Right lobe of liver (tissue), 6 donors: ENCODE measurements at regions not wholly inside any gene's neighbourhood (a gene's known extent, or its start where the extent isn't known, plus 50 kb on each side); places are given as distances from the start of the nearest gene placed in this dataset.

Experiments used
- ATAC-seq, 4 donors: fragments of 200-7000 bp; cut with Tn5 transposase; one replicate each; pipeline ENCODE4 v1.9.1; 2020; ENCODE audit warnings: mild to moderate bottlenecking in 4 of 4, moderate library complexity in 4 of 4
- DNase-seq, 3 donors: peaks; one replicate each; pipeline ENCODE4 v3.0.0-alpha.2; 2020
- H3K27ac ChIP-seq, 3 donors: fragments of 200-600 bp; one replicate each; pipeline ENCODE4 v1.8.0; 2022
- H3K27me3 ChIP-seq, 2 donors: fragments of 200-600 bp; one replicate each; pipeline ENCODE4 v1.8.0; 2022
- H3K36me3 ChIP-seq, 4 donors: fragments of 200-600 bp; sonication (generic) in 1 of 4; one replicate each; pipeline versions ENCODE4 v1.5.1 to v1.8.0; 2017 to 2022; ENCODE audit warnings: control low read depth in 1 of 4
- H3K4me1 ChIP-seq, 4 donors: fragments of 200-600 bp; sonication (generic) in 1 of 4; one replicate each; pipeline versions ENCODE4 v1.5.1 to v1.8.0; 2017 to 2022; ENCODE audit warnings: control low read depth in 1 of 4
- H3K4me3 ChIP-seq, 3 donors: fragments of 200-600 bp; one replicate each; pipeline ENCODE4 v1.8.0; 2022
- H3K9me3 ChIP-seq, 4 donors: fragments of 200-600 bp; sonication (generic) in 1 of 4; one replicate each; pipeline versions ENCODE4 v1.5.1 to v1.8.0; 2017 to 2022; ENCODE audit warnings: control low read depth in 1 of 4
- CTCF ChIP-seq, 4 donors: fragments of 200-600 bp in 3 of 4; fragments of 450-650 bp in 1 of 4; IDR thresholded peaks; one replicate each; pipeline versions ENCODE4 v1.5.1 to v1.8.0; 2016 to 2022; ENCODE audit warnings: antibody characterized with exemption in 4 of 4, mild to moderate bottlenecking in 2 of 4
- POLR2A ChIP-seq: fragments of 450-650 bp; IDR thresholded peaks from one replicate; pipeline ENCODE4 v1.6.1; 2017; ENCODE audit warnings: antibody characterized with exemption, mild to moderate bottlenecking
- WGBS: methylation state at CpG from one replicate; pipeline ENCODE4 v1.1.6; 2018; ENCODE audit warnings: low coverage, low lambda C conversion rate; ENCODE audit not compliant: insufficient coverage; ENCODE audit errors: missing lambda C conversion rate; 5-methylcytosine and 5-hydroxymethylcytosine counted together
- intact Hi-C, 2 donors: fragments of 100-400 bp; cut with DNase I; formaldehyde crosslinking; loops; one replicate each; pipeline versions ENCODE4 v1.11.2 to v1.14.1; 2022
- donor health status: DM: no; HTN: yes; CAD: no.
- donor health status: DM: no; HTN: no; CAD: no.
- donor health status: DM: no; HTN: no; CAD: no.
- donor health status: DM: no; HTN: yes; CAD: no.
- donor health status: DM: no; HTN: yes; CAD: no.

- intact Hi-C loops, result no loop called here
- Histone ChIP-seq H3K27ac (no peak overlapping the region), H3K27me3 (no peaks in the 10 kb centered on the region), H3K9me3 (no peaks in the 10 kb centered on the region), H3K4me1 (no peaks in the 10 kb centered on the region), H3K36me3 (no peaks in the 10 kb centered on the region), H3K4me3 (no peak overlapping the region)
- 26% methylated on average over 2 of the region's 2 CpGs for WGBS
- DNase-seq (no peak), ATAC-seq (peak in 1 of 4 donors; percentile 35)
- no peak for TF ChIP-seq POLR2A
- TF ChIP-seq CTCF (IDR thresholded peaks at IDR 0.05), result no peak
These were observed 76.9 kb upstream of the ADAMTSL1 start for GRCh38 chr9:18397076-18397475.

DNA sequence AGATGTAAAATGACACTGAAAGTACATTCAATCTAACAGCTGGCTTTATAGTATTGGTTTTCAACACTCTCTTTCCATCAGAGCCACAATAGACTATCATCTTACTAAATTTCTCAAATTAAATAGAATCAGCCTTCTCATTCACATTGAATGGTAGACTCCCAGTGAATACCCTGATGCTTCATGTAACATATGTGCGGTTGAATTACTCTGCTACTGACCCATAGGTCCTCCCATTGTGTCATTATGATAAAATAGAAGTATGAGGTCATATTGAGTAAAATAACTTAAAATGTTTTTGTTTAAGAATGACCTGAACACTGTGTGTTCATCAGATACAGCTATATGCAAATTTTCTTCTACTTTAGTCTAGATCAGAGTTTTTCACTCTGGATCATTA, 75.9 kb upstream of the ADAMTSL1 start:
- WGBS, result 87% methylated on average over 1 of the region's 1 CpG
- no peaks in the 10 kb centered on the region for H3K9me3 ChIP-seq
- ATAC-seq (no peak), DNase-seq (no peak)
- H3K4me1 ChIP-seq, result no peaks in the 10 kb centered on the region
- H3K27me3 ChIP-seq, result no peaks in the 10 kb centered on the region
- no peak overlapping the region for H3K27ac ChIP-seq
- H3K4me3 ChIP-seq, result no peak overlapping the region
- TF ChIP-seq POLR2A (no peak), CTCF (IDR thresholded peaks at IDR 0.05) (no peak)
- H3K36me3 ChIP-seq, result no peaks in the 10 kb centered on the region
- intact Hi-C loops, result no loop called here

DNA sequence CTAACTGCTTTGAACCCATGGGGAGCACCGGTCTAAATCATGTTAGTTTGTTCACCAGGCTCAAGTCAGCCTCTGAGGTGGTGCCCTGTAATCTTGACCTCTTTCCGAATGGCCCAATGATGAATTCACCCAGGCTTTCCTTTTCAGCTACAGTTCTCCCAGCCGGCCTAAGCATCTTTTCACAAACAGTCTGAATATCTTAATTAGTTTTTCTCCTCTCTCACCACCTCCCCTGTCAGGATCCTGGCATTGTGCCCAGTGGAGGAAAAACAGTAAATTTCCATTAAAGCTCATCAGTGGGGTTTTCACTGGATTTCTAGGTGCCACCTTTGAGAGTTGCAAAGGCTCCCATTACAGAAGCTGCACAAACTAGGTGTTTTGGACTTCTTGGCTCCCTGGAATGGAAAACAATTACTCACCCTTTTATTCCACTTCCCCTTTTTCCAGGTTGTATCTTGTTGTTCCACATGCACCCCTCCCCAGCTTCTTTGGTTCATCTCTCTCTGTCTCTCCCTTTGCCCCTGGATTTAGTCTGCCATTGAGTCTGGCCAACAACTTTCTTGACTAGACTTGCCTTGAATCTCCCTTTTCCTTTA, 69.4 kb upstream of the ADAMTSL1 start:
- H3K4me3 ChIP-seq, result no peak overlapping the region
- intact Hi-C loops, result no loop called here
- TF ChIP-seq POLR2A (no peak), CTCF (IDR thresholded peaks at IDR 0.05) (no peak)
- no peaks in the 10 kb centered on the region for H3K27me3 ChIP-seq
- DNase-seq, result no peak
- WGBS, result 67% methylated on average over 1 of the region's 3 CpGs
- H3K36me3 ChIP-seq, result no peaks in the 10 kb centered on the region
- H3K27ac ChIP-seq, result no peak overlapping the region
- H3K9me3 ChIP-seq, result no peaks in the 10 kb centered on the region
- ATAC-seq, result no peak
- no peaks in the 10 kb centered on the region for H3K4me1 ChIP-seq

GRCh38 chr9:18405240-18405639, 68.7 kb upstream of the ADAMTSL1 start:
- TF ChIP-seq POLR2A (no peak), CTCF (IDR thresholded peaks at IDR 0.05) (no peak)
- no peak for DNase-seq
- no peaks in the 10 kb centered on the region for H3K4me1 ChIP-seq
- H3K36me3 ChIP-seq, result no peaks in the 10 kb centered on the region
- peak in 1 of 4 donors; percentile 39 for ATAC-seq
- H3K27me3 ChIP-seq, result no peaks in the 10 kb centered on the region
- no peak overlapping the region for H3K27ac ChIP-seq
- intact Hi-C loops, result no loop called here
- no peaks in the 10 kb centered on the region for H3K9me3 ChIP-seq
- no peak overlapping the region for H3K4me3 ChIP-seq
- 53% methylated on average over 3 of the region's 3 CpGs for WGBS

GRCh38 chr9:18410983-18411382, 63.0 kb upstream of the ADAMTSL1 start:
- WGBS, result 76% methylated on average over 6 of the region's 7 CpGs
- DNase-seq (no peak), ATAC-seq (no peak)
- Histone ChIP-seq H3K4me3 (no peak overlapping the region), H3K27ac (no peak overlapping the region), H3K36me3 (no peaks in the 10 kb centered on the region), H3K9me3 (no peaks in the 10 kb centered on the region), H3K4me1 (no peaks in the 10 kb centered on the region), H3K27me3 (no peaks in the 10 kb centered on the region)
- TF ChIP-seq POLR2A, result no peak
- no peak for TF ChIP-seq CTCF (IDR thresholded peaks at IDR 0.05)
- intact Hi-C loops, result no loop called here
